Uterus (tissue), 2 donors: ENCODE measurements at regions not wholly inside any gene's neighbourhood (a gene's known extent, or its start where the extent isn't known, plus 50 kb on each side); places are given as distances from the start of the nearest gene placed in this dataset.

Source experiments
- POLR2A ChIP-seq, 2 donors: fragments of 450-650 bp; IDR thresholded peaks; one replicate each; pipeline ENCODE4 v1.6.1; 2016; ENCODE audit warnings: antibody characterized with exemption in 2 of 2, mild to moderate bottlenecking in 1 of 2, moderate library complexity in 1 of 2
- TF ChIP-seq, protein P1 (sequence below), 4 experiments: fragments of 200-600 bp in 2 of 4; fragments of 450-650 bp in 2 of 4; sonication (generic) in 2 of 4; IDR thresholded peaks; one replicate each; pipeline ENCODE4 v1.5.1; 2016 to 2019; ENCODE audit warnings: antibody characterized with exemption in 4 of 4, mild to moderate bottlenecking in 2 of 4, moderate library complexity in 1 of 4

DNA sequence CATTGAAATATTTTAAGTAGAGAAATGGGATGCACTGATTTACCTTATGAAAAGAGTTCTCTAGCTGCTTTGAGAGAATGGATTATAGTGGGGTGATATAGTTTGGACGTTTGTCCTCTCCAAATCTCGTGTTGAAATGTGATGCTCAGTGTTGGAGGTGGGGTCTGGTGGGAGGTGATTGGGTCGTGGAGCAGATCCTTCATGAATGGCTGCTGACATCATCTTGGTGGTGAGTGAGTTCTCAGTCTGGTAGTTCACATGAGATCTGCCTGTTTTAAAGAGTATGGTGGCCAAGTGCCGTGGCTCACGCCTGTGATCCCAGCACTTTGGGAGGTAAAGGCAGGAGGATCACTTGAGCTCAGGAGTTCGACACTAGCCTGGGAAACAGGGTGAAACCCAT lies 58.7 kb upstream of the SH3RF3 start:
- TF ChIP-seq, protein P1, sequence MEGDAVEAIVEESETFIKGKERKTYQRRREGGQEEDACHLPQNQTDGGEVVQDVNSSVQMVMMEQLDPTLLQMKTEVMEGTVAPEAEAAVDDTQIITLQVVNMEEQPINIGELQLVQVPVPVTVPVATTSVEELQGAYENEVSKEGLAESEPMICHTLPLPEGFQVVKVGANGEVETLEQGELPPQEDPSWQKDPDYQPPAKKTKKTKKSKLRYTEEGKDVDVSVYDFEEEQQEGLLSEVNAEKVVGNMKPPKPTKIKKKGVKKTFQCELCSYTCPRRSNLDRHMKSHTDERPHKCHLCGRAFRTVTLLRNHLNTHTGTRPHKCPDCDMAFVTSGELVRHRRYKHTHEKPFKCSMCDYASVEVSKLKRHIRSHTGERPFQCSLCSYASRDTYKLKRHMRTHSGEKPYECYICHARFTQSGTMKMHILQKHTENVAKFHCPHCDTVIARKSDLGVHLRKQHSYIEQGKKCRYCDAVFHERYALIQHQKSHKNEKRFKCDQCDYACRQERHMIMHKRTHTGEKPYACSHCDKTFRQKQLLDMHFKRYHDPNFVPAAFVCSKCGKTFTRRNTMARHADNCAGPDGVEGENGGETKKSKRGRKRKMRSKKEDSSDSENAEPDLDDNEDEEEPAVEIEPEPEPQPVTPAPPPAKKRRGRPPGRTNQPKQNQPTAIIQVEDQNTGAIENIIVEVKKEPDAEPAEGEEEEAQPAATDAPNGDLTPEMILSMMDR (IDR thresholded peaks at IDR 0.05): no peak
- TF ChIP-seq POLR2A (IDR thresholded peaks at IDR 0.05): no peak
